Ovary (tissue), 7 donors: ENCODE measurements at regions not wholly inside any gene's neighbourhood (a gene's known extent, or its start where the extent isn't known, plus 50 kb on each side); places are given as distances from the start of the nearest gene placed in this dataset.

Experiments
- DNase-seq, 5 donors: peaks; one replicate each; pipeline ENCODE4 v3.0.0-alpha.2; 2019 to 2020
- H3K27ac ChIP-seq, 2 donors: fragments of 200-600 bp; one replicate each; pipeline versions ENCODE4 v1.5.1 to v1.8.0; 2019 to 2022
- H3K27me3 ChIP-seq: fragments of 200-600 bp; one replicate; pipeline ENCODE4 v1.8.0; 2022
- H3K36me3 ChIP-seq: fragments of 200-600 bp; sonication (generic); one replicate; pipeline ENCODE4 v1.5.1; 2019
- H3K4me1 ChIP-seq: one replicate; pipeline ENCODE4 v1.8.1; 2013; ENCODE audit warnings: mild to moderate bottlenecking, moderate library complexity; ENCODE audit not compliant: insufficient read depth
- H3K4me3 ChIP-seq: fragments of 200-600 bp; sonication (generic); one replicate; pipeline ENCODE4 v1.5.1; 2017
- H3K9me3 ChIP-seq, 2 donors: fragments of 200-600 bp in 1 of 2; sonication (generic) in 1 of 2; one replicate each; pipeline versions ENCODE4 v1.5.1 to v1.8.1; 2013 to 2019; ENCODE audit warnings: mild to moderate bottlenecking in 1 of 2, moderate library complexity in 1 of 2
- EP300 ChIP-seq: sonication (generic); formaldehyde crosslinking; IDR thresholded peaks from one replicate; pipeline ENCODE4 v1.6.1; 2017; ENCODE audit warnings: antibody characterized with exemption
- POLR2A ChIP-seq: fragments of 450-650 bp; IDR thresholded peaks from one replicate; pipeline ENCODE4 v1.6.1; 2017; ENCODE audit warnings: antibody characterized with exemption, mild to moderate bottlenecking, moderate library complexity
- WGBS, 3 donors: extraction: QIAGEN DNeasy Blood & Tissue Kit in 1 of 3; methylation state at CpG; one replicate each; pipeline versions ENCODE4 v1.1.5 to v1.1.7; 2013 to 2017; 5-methylcytosine and 5-hydroxymethylcytosine counted together
- intact Hi-C, 4 donors: fragments of 100-400 bp; cut with DNase I; formaldehyde crosslinking; loops; one replicate each; pipeline versions ENCODE4 v1.11.0 to v1.15.1; 2022 to 2023
- TF ChIP-seq, protein P1 (sequence below), 3 donors: fragments of 450-650 bp in 2 of 3; fragments of 200-600 bp in 1 of 3; IDR thresholded peaks; one replicate each; pipeline versions ENCODE4 v1.5.1 to v1.8.0; 2016 to 2022; ENCODE audit warnings: antibody characterized with exemption in 3 of 3, mild to moderate bottlenecking in 1 of 3
- donor health status: DM: no; HTN: no; CAD: no; lungs with moderate emphysema.
- donor health status: DM: no; HTN: no; CAD: no.
- donor health status: Bipolar disorder and iron deficiency.
- donor health status: DM: no; HTN: no; CAD: no.
- donor health status: DM: yes; HTN: yes; CAD: no.

- DNase-seq, result no peak
- no peak overlapping the region for H3K4me3 ChIP-seq
- H3K27me3 ChIP-seq, result no peaks in the 10 kb centered on the region
- H3K27ac ChIP-seq, result no peak overlapping the region
- no peak for TF ChIP-seq EP300
- no peak for TF ChIP-seq POLR2A
- TF ChIP-seq, protein P1, sequence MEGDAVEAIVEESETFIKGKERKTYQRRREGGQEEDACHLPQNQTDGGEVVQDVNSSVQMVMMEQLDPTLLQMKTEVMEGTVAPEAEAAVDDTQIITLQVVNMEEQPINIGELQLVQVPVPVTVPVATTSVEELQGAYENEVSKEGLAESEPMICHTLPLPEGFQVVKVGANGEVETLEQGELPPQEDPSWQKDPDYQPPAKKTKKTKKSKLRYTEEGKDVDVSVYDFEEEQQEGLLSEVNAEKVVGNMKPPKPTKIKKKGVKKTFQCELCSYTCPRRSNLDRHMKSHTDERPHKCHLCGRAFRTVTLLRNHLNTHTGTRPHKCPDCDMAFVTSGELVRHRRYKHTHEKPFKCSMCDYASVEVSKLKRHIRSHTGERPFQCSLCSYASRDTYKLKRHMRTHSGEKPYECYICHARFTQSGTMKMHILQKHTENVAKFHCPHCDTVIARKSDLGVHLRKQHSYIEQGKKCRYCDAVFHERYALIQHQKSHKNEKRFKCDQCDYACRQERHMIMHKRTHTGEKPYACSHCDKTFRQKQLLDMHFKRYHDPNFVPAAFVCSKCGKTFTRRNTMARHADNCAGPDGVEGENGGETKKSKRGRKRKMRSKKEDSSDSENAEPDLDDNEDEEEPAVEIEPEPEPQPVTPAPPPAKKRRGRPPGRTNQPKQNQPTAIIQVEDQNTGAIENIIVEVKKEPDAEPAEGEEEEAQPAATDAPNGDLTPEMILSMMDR (IDR thresholded peaks at IDR 0.05), result no peak
- H3K9me3 ChIP-seq, result no peaks in the 10 kb centered on the region
- H3K4me1 ChIP-seq, result no peaks in the 10 kb centered on the region
- no peaks in the 10 kb centered on the region for H3K36me3 ChIP-seq
- intact Hi-C loops, result loop anchor here in 1 of 4 donors (5.0 kb wide), 1 partner anchor 1138 kb away; no protein-coding TSS in a partner anchor
Measured at GRCh38 chr6:74074645-74075044, 378.6 kb downstream of the CD109 start.

DNA sequence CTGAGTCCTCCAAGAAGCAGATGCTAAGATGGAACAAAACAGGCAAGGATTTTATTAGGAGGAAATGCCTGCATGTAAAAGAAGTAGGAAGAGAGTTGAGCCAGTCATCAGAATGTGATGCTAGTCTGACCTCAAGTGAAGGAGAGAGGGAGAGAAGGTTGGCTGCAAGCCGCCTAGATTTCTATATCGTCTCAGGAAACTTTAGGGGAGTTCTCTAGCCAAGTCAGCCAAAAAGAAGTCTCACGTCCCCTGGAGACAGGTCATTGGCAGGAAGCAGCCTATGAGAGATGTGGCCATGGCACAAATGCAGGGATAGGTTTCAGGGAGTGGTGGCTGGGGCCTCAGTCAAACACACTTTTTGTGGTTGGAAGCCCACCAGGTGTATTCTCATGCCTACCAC, 378.0 kb downstream of the CD109 start:
- intact Hi-C loops, result no loop called here
- no peaks in the 10 kb centered on the region for H3K4me1 ChIP-seq
- no peaks in the 10 kb centered on the region for H3K9me3 ChIP-seq
- DNase-seq, result no peak
- no peaks in the 10 kb centered on the region for H3K36me3 ChIP-seq
- no peaks in the 10 kb centered on the region for H3K27me3 ChIP-seq
- H3K4me3 ChIP-seq, result no peak overlapping the region
- 48 to 71% (median 66%) methylated on average over 3 of the region's 3 CpGs for WGBS, 3 donors
- H3K27ac ChIP-seq, result no peak overlapping the region
- TF ChIP-seq EP300 (no peak), POLR2A (no peak)
- TF ChIP-seq, protein P1 (IDR thresholded peaks at IDR 0.05), result no peak

- Histone ChIP-seq H3K4me3 (no peak overlapping the region), H3K27me3 (no peaks in the 10 kb centered on the region), H3K36me3 (no peaks in the 10 kb centered on the region), H3K9me3 (no peaks in the 10 kb centered on the region), H3K27ac (no peak overlapping the region), H3K4me1 (no peaks in the 10 kb centered on the region)
- no peak for DNase-seq
- TF ChIP-seq, protein P1 (IDR thresholded peaks at IDR 0.05), result no peak
- no peak for TF ChIP-seq EP300
- no peak for TF ChIP-seq POLR2A
- intact Hi-C loops, result no loop called here
- WGBS, 3 donors, result 60 to 83% (median 75%) methylated on average over 1 of the region's 1 CpG
Measured at GRCh38 chr6:74073429-74073828, 377.4 kb downstream of the CD109 start.

DNA sequence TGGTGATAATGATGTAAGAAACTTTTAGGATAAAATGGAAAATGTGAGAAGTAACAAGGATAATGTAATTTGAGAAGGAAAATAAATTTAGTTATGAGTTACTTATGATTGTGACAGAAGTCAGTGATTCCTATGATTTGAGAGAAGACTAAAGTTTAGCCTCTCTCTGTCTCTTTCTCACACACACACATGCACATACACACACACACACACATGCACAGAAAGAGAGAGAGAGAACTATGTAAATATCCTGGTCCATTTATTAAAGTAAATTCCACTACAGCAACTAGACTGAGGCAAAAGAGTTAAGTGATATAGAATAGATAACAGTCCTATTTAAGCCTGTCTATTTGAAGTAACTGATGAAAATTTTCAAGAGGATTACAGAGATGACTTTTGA, 375.2 kb downstream of the CD109 start:
- H3K27ac ChIP-seq, result no peak overlapping the region
- no peak for TF ChIP-seq POLR2A
- TF ChIP-seq, protein P1 (IDR thresholded peaks at IDR 0.05), result no peak
- TF ChIP-seq EP300, result no peak
- H3K4me1 ChIP-seq, result no peaks in the 10 kb centered on the region
- no peaks in the 10 kb centered on the region for H3K36me3 ChIP-seq
- no peaks in the 10 kb centered on the region for H3K27me3 ChIP-seq
- no peak for DNase-seq
- intact Hi-C loops, result no loop called here
- H3K4me3 ChIP-seq, result no peak overlapping the region
- no peaks in the 10 kb centered on the region for H3K9me3 ChIP-seq

GRCh38 chr6:74070711-74071110, 374.7 kb downstream of the CD109 start:
- WGBS, 3 donors, result 43 to 52% (median 45%) methylated on average over 1 of the region's 1 CpG
- TF ChIP-seq POLR2A (no peak), EP300 (no peak)
- TF ChIP-seq, protein P1 (IDR thresholded peaks at IDR 0.05), result no peak
- H3K9me3 ChIP-seq, result no peaks in the 10 kb centered on the region

More at GRCh38 chr6:74070711-74071110, 374.7 kb downstream of the CD109 start:
- intact Hi-C loops, result no loop called here
- no peak for DNase-seq
- Histone ChIP-seq H3K4me1 (no peaks in the 10 kb centered on the region), H3K4me3 (no peak overlapping the region), H3K27me3 (no peaks in the 10 kb centered on the region), H3K27ac (no peak overlapping the region), H3K36me3 (no peaks in the 10 kb centered on the region)
